Keratinocyte (primary cell): ENCODE measurements at regions not wholly inside any gene's neighbourhood (a gene's known extent, or its start where the extent isn't known, plus 50 kb on each side); places are given as distances from the start of the nearest gene placed in this dataset.

Source experiments
- CTCF ChIP-seq, 3 experiments: IDR thresholded peaks in 1 of 3; conservative IDR thresholded peaks in 1 of 3; optimal IDR thresholded peaks in 1 of 3; 2 replicates in 2 of 3; 3 replicates in 1 of 3; pipeline versions ENCODE3 to v1.5.1; 2011; ENCODE audit warnings: low read length in 3 of 3, mild to moderate bottlenecking in 3 of 3, moderate library complexity in 2 of 3, control low read depth in 1 of 3, inconsistent platforms in 1 of 3; ENCODE audit not compliant: insufficient read depth in 2 of 3; ENCODE audit errors: extremely low read depth in 1 of 3
- EZH2 ChIP-seq: IDR thresholded peaks from one replicate; pipeline ENCODE4 v1.6.1; 2012; ENCODE audit warnings: inconsistent platforms, mild to moderate bottlenecking, low read length, moderate library complexity

- TF ChIP-seq CTCF (optimal IDR thresholded peaks at IDR 0.05 in 1 of 3, IDR thresholded peaks at IDR 0.05 in 1 of 3, conservative IDR thresholded peaks at IDR 0.05 in 1 of 3; ENCODE audit: extremely low read depth in 1 of 3, insufficient read depth in 2 of 3, low read length in 3 of 3) (no peak), EZH2 (no peak)
These were observed 586.3 kb downstream of the ADGRL2 start for GRCh38 chr1:82387012-82387366.
